Gastroesophageal sphincter (tissue), 3 donors: ENCODE measurements at regions not wholly inside any gene's neighbourhood (a gene's known extent, or its start where the extent isn't known, plus 50 kb on each side); places are given as distances from the start of the nearest gene placed in this dataset.

Experiments
- CTCF ChIP-seq, 4 experiments: fragments of 200-600 bp in 2 of 4; fragments of 450-650 bp in 2 of 4; sonication (generic) in 1 of 4; IDR thresholded peaks; one replicate each; pipeline ENCODE4 v1.5.1; 2017 to 2019; ENCODE audit warnings: antibody characterized with exemption in 4 of 4, mild to moderate bottlenecking in 2 of 4, moderate library complexity in 2 of 4
- EP300 ChIP-seq: sonication (generic); formaldehyde crosslinking; IDR thresholded peaks from one replicate; pipeline ENCODE4 v1.6.1; 2017; ENCODE audit warnings: antibody characterized with exemption, mild to moderate bottlenecking
- POLR2A ChIP-seq, 2 donors: fragments of 450-650 bp; IDR thresholded peaks; one replicate each; pipeline ENCODE4 v1.6.1; 2017; ENCODE audit warnings: antibody characterized with exemption in 2 of 2, mild to moderate bottlenecking in 2 of 2, moderate library complexity in 1 of 2

GRCh38 chr15:26460165-26460564, 312.7 kb downstream of the GABRB3 start:
- TF ChIP-seq POLR2A (IDR thresholded peaks at IDR 0.05) (no peak), EP300 (no peak), CTCF (IDR thresholded peaks at IDR 0.05) (no peak)
